ENCODE measurements at regions not wholly inside any gene's neighbourhood (a gene's known extent, or its start where the extent isn't known, plus 50 kb on each side); places are given as distances from the start of the nearest gene placed in this dataset.

GRCh38 chr16:62926121-62926801, 890.0 kb upstream of the CDH8 start:
- H3K36me3 ChIP-seq = no peaks in the 10 kb centered on the region
- no peaks in the 10 kb centered on the region for H3K9me3 ChIP-seq (ENCODE audit: severe bottlenecking)
- no peak overlapping the region for H3K4me3 ChIP-seq (ENCODE audit: low read depth, low read length)
- no peak for DNase-seq
- H3K27me3 ChIP-seq (ENCODE audit: insufficient read depth, low read depth, severe bottlenecking) = peaks cover 44% of the 10 kb centered on the region
- no peak for TF ChIP-seq CTCF (IDR thresholded peaks at IDR 0.05; ENCODE audit: low read depth, low read length)
- no peak overlapping the region for H3K27ac ChIP-seq

GRCh38 chr16:62921904-62922303, 885.7 kb upstream of the CDH8 start:
- DNase-seq = no peak
- no peak overlapping the region for H3K27ac ChIP-seq
- TF ChIP-seq CTCF (IDR thresholded peaks at IDR 0.05; ENCODE audit: low read depth, low read length) = no peak
- H3K9me3 ChIP-seq (ENCODE audit: severe bottlenecking) = no peaks in the 10 kb centered on the region
- H3K4me3 ChIP-seq (ENCODE audit: low read depth, low read length) = no peak overlapping the region
- no peaks in the 10 kb centered on the region for H3K36me3 ChIP-seq
- peaks cover 31% of the 10 kb centered on the region for H3K27me3 ChIP-seq (ENCODE audit: insufficient read depth, low read depth, severe bottlenecking)

- DNase-seq = no peak
- Histone ChIP-seq H3K36me3 (no peaks in the 10 kb centered on the region), H3K4me3 (ENCODE audit: low read depth, low read length) (no peak overlapping the region), H3K9me3 (ENCODE audit: severe bottlenecking) (no peaks in the 10 kb centered on the region), H3K27ac (no peak overlapping the region), H3K27me3 (ENCODE audit: insufficient read depth, low read depth, severe bottlenecking) (peaks cover 7% of the 10 kb centered on the region)
- TF ChIP-seq CTCF (IDR thresholded peaks at IDR 0.05; ENCODE audit: low read depth, low read length) = no peak
Measured at GRCh38 chr16:62913924-62914323, 877.7 kb upstream of the CDH8 start.

GRCh38 chr16:62913333-62913732, 877.1 kb upstream of the CDH8 start:
- no peak for DNase-seq
- H3K27ac ChIP-seq = no peak overlapping the region
- H3K9me3 ChIP-seq (ENCODE audit: severe bottlenecking) = no peaks in the 10 kb centered on the region
- no peak for TF ChIP-seq CTCF (IDR thresholded peaks at IDR 0.05; ENCODE audit: low read depth, low read length)
- no peaks in the 10 kb centered on the region for H3K36me3 ChIP-seq
- H3K4me3 ChIP-seq (ENCODE audit: low read depth, low read length) = no peak overlapping the region
- peaks cover 7% of the 10 kb centered on the region for H3K27me3 ChIP-seq (ENCODE audit: insufficient read depth, low read depth, severe bottlenecking)

GRCh38 chr16:62909597-62909996, 873.4 kb upstream of the CDH8 start:
- no peak overlapping the region for H3K4me3 ChIP-seq (ENCODE audit: low read depth, low read length)
- no peaks in the 10 kb centered on the region for H3K36me3 ChIP-seq
- peaks cover 8% of the 10 kb centered on the region for H3K27me3 ChIP-seq (ENCODE audit: insufficient read depth, low read depth, severe bottlenecking)
- DNase-seq = no peak
- H3K9me3 ChIP-seq (ENCODE audit: severe bottlenecking) = no peaks in the 10 kb centered on the region
- TF ChIP-seq CTCF (IDR thresholded peaks at IDR 0.05; ENCODE audit: low read depth, low read length) = no peak
- H3K27ac ChIP-seq = no peak overlapping the region

GRCh38 chr16:62907562-62907961, 871.3 kb upstream of the CDH8 start:
- Histone ChIP-seq H3K4me3 (ENCODE audit: low read depth, low read length) (no peak overlapping the region), H3K27ac (no peak overlapping the region), H3K27me3 (ENCODE audit: insufficient read depth, low read depth, severe bottlenecking) (peaks cover 11% of the 10 kb centered on the region), H3K9me3 (ENCODE audit: severe bottlenecking) (no peaks in the 10 kb centered on the region), H3K36me3 (no peaks in the 10 kb centered on the region)
- DNase-seq = no peak
- TF ChIP-seq CTCF (IDR thresholded peaks at IDR 0.05; ENCODE audit: low read depth, low read length) = no peak
